ENCODE measurements at regions not wholly inside any gene's neighbourhood (a gene's known extent, or its start where the extent isn't known, plus 50 kb on each side); places are given as distances from the start of the nearest gene placed in this dataset.

DNA sequence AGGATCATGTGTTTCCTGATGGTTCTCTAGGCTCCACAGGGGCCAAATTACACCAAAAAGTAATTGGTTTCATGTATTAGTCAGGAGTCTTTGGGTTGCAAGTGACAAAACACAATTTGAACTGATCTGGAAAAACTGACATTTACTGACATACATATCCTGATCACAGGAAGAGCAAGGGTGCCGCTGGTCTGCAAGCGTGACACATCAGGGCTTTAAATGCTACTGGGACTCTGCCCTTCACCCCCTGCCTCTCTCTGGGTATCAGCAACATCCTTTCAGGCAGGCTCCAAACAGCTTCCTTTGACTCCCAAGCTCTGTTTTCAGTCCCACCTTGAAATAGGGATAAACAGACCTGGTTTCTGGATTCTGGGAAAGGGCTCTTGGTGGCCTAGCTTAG lies 197.5 kb downstream of the PALM2AKAP2 start:
- WGBS (ENCODE audit: low lambda C conversion rate) = 18% methylated on average over 2 of the region's 2 CpGs
- no peaks in the 10 kb centered on the region for H3K4me1 ChIP-seq (ENCODE audit: insufficient read depth, low read length)
- intact Hi-C loops (cut with micrococcal nuclease; ENCODE audit: unreplicated experiment) = no loop called here
- no peak for DNase-seq (ENCODE audit: low spot score)
- POLR2A ChIA-PET = no interaction called here
- no TSS peak for BruUV-seq (replicated peaks)
- no peak for FAIRE-seq
- H3K9ac ChIP-seq (ENCODE audit: insufficient read depth, low read depth, low read length) = no peak overlapping the region
- CTCF ChIA-PET (ENCODE audit: low intra/inter-chr PET ratio, low total read pairs) = no interaction called here
- H4K20me1 ChIP-seq (ENCODE audit: insufficient read depth, low read length) = no peaks in the 10 kb centered on the region
- in situ Hi-C loops (cut with HindIII; ENCODE audit: extremely low pct_ligation_motif_present, low pct_unique_long_range_greater_than_20kb) = no loop called here
- TF ChIP-seq, protein P1, sequence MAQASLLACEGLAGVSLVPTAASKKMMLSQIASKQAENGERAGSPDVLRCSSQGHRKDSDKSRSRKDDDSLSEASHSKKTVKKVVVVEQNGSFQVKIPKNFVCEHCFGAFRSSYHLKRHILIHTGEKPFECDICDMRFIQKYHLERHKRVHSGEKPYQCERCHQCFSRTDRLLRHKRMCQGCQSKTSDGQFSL (CRISPR knock-in tag; IDR thresholded peaks at IDR 0.05) = no peak
- no peak for TF ChIP-seq HNRNPK (IDR thresholded peaks at IDR 0.05; ENCODE audit: low read depth, low read length, poor library complexity, severe bottlenecking)
- no peak for TF ChIP-seq RORA (CRISPR knock-in tag; IDR thresholded peaks at IDR 0.05)
- TF ChIP-seq MYPOP (CRISPR knock-in tag; IDR thresholded peaks at IDR 0.05) = no peak
- TF ChIP-seq, protein P2, sequence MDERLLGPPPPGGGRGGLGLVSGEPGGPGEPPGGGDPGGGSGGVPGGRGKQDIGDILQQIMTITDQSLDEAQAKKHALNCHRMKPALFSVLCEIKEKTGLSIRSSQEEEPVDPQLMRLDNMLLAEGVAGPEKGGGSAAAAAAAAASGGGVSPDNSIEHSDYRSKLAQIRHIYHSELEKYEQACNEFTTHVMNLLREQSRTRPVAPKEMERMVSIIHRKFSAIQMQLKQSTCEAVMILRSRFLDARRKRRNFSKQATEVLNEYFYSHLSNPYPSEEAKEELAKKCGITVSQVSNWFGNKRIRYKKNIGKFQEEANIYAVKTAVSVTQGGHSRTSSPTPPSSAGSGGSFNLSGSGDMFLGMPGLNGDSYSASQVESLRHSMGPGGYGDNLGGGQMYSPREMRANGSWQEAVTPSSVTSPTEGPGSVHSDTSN (CRISPR knock-in tag; IDR thresholded peaks at IDR 0.05) = no peak
- no peak overlapping the region for H3K4me2 ChIP-seq (ENCODE audit: low read depth, low read length)
- no peaks in the 10 kb centered on the region for H3K79me2 ChIP-seq (ENCODE audit: insufficient read depth, low read length)
- H3K27me3 ChIP-seq (ENCODE audit: control insufficient read depth in 1 of 2, insufficient read depth in 2 of 2, low read length in 2 of 2) = no peaks in the 10 kb centered on the region
- H3K4me3 ChIP-seq (replicated peaks in 1 of 3; ENCODE audit: insufficient read depth in 1 of 3, low read depth in 2 of 3, low read length in 3 of 3) = no peak overlapping the region
- no peak for ATAC-seq
- no peak overlapping the region for H2AFZ ChIP-seq (ENCODE audit: low read length)
- H3K27ac ChIP-seq (ENCODE audit: extremely low read length, insufficient read depth, low read length) = no peak overlapping the region
- no peaks in the 10 kb centered on the region for H3K9me3 ChIP-seq (ENCODE audit: low read length)
- no peaks in the 10 kb centered on the region for H3K36me3 ChIP-seq (replicated peaks in 1 of 2; ENCODE audit: control insufficient read depth in 1 of 2, insufficient read depth in 2 of 2, low read length in 2 of 2)

- TF ChIP-seq SOX13 (IDR thresholded peaks at IDR 0.05) = no peak
- TF ChIP-seq SOX13 (CRISPR knock-in tag; conservative IDR thresholded peaks at IDR 0.05 in 1 of 2, IDR thresholded peaks at IDR 0.05 in 1 of 2) = no peak
- TF ChIP-seq PBX3 (CRISPR knock-in tag; IDR thresholded peaks at IDR 0.05; ENCODE audit: borderline replicate concordance) = no peak
- TF ChIP-seq ZBTB46 (CRISPR knock-in tag; IDR thresholded peaks at IDR 0.05; ENCODE audit: borderline replicate concordance) = no peak
- BruUV-seq (replicated peaks) = no TSS peak
- H3K36me3 ChIP-seq (replicated peaks in 1 of 2; ENCODE audit: control insufficient read depth in 1 of 2, insufficient read depth in 2 of 2, low read length in 2 of 2) = no peaks in the 10 kb centered on the region
- no peaks in the 10 kb centered on the region for H4K20me1 ChIP-seq (ENCODE audit: insufficient read depth, low read length)
- H3K4me1 ChIP-seq (ENCODE audit: insufficient read depth, low read length) = no peaks in the 10 kb centered on the region
- 64% methylated on average over 1 of the region's 1 CpG for WGBS (ENCODE audit: low lambda C conversion rate)
- POLR2A ChIA-PET = no interaction called here
- intact Hi-C loops (cut with micrococcal nuclease; ENCODE audit: unreplicated experiment) (no loop called here), in situ Hi-C loops (cut with HindIII; ENCODE audit: extremely low pct_ligation_motif_present, low pct_unique_long_range_greater_than_20kb) (no loop called here)
- DNase-seq (ENCODE audit: low spot score) (no peak), FAIRE-seq (no peak), ATAC-seq (no peak)
- H3K79me2 ChIP-seq (ENCODE audit: insufficient read depth, low read length) = no peaks in the 10 kb centered on the region
- no peak overlapping the region for H3K4me3 ChIP-seq (replicated peaks in 1 of 3; ENCODE audit: insufficient read depth in 1 of 3, low read depth in 2 of 3, low read length in 3 of 3)
- H2AFZ ChIP-seq (ENCODE audit: low read length) = no peak overlapping the region
- H3K9me3 ChIP-seq (ENCODE audit: low read length) = no peaks in the 10 kb centered on the region
- H3K27me3 ChIP-seq (ENCODE audit: control insufficient read depth in 1 of 2, insufficient read depth in 2 of 2, low read length in 2 of 2) = no peaks in the 10 kb centered on the region
- no peak overlapping the region for H3K4me2 ChIP-seq (ENCODE audit: low read depth, low read length)
- no peak overlapping the region for H3K27ac ChIP-seq (ENCODE audit: extremely low read length, insufficient read depth, low read length)
- CTCF ChIA-PET (ENCODE audit: low intra/inter-chr PET ratio, low total read pairs) = no interaction called here
- no peak overlapping the region for H3K9ac ChIP-seq (ENCODE audit: insufficient read depth, low read depth, low read length)
Measured at GRCh38 chr9:109981091-109981490, 201.1 kb downstream of the PALM2AKAP2 start.
